GM19468 (cell line): ENCODE measurements at regions not wholly inside any gene's neighbourhood (a gene's known extent, or its start where the extent isn't known, plus 50 kb on each side); places are given as distances from the start of the nearest gene placed in this dataset.

Experiments
- ATAC-seq: cut with Tn5 transposase; IDR thresholded peaks from one replicate; pipeline ENCODE4 v1.9.1; 2021; ENCODE audit warnings: mild to moderate bottlenecking, moderate library complexity, moderate number of reproducible peaks; ENCODE audit not compliant: unreplicated experiment; ENCODE audit errors: extremely low read depth

DNA sequence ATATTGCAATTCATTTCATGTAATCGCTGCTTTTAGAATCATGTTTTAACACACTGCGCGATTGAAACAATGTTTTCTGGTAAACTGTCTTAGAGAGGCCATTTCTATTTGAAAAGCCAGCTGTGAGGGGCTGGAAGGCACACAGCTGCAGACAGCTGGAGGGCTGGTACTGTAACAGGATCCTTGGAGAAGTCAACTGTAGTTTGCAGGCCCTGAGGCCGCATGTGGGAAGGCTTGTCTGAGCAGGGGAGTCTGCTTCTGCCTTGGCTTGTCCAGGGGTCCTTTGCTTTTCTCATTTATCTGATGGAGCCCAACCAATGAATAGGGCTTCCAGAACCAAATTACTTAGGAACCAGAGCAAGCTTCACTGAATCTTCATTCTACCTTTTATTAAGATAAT lies 313.5 kb downstream of the BLID start:
- ATAC-seq = no peak

DNA sequence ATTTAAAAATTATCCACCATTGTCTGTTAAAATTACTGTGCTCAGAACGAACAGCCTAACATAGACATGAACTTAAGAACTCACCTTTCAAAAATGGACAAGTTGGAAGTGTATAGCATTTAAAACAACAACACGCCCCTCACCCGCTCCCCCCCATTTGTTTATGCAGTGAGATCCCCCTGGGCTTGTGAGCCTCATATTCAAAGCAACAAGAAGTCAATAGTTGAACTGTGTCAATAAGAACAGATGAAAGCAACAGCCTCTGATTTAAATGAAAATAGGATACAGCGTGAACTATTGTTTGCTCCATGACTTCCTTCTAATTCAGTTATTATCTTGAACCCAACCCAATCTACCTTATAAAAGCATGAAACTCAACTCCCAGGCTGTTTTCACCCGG lies 314.2 kb downstream of the BLID start:
- no peak for ATAC-seq

DNA sequence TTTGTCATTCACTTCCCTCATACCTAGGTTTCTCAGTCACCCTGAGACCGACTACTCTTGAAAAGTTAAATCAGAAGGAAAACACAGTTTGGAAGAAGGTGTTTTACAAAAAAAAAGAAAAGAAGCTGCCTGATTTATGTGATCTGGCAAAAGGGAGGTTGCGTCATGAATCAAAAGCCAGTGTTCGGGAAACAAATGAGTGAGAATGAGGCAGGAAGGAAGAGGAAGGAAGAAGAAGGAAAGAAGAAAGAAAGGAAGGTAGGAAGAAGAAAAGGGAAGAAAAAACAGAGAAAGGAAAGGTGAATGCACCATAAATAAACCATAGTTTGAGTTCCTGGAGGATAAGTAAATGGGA lies 314.6 kb downstream of the BLID start:
- ATAC-seq = no peak

DNA sequence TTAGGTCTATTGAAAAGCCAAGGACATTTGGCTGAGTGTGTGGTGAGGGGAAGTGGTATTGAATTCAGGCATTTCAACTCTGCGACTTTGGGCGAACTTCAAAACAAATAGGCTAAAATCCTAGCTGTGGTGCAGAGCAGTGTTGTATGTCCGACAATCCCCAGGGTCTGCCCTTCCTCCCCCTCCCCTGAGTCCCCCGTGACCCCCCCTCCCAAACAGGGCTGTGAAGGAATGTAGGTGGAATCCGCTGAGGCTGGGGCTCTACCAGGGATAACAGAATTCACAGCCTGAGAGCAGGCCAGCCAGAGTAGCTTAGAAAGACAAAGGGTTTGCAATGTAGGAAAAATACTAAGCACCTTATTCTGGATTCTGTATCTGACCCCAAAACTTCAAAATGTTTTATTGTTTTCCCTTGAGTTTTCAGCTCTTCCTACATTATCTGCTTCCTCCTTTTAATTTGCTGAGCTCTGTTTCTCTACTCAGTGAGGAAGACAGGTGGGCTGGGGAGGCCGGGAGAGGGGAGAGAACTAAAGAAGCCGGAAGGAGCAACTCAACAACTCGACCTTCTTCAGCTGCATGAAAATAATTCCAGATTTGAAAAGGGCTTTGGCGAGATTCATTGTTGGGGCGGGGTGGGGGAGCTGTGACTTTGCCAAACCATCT lies 315.2 kb downstream of the BLID start:
- no peak for ATAC-seq

DNA sequence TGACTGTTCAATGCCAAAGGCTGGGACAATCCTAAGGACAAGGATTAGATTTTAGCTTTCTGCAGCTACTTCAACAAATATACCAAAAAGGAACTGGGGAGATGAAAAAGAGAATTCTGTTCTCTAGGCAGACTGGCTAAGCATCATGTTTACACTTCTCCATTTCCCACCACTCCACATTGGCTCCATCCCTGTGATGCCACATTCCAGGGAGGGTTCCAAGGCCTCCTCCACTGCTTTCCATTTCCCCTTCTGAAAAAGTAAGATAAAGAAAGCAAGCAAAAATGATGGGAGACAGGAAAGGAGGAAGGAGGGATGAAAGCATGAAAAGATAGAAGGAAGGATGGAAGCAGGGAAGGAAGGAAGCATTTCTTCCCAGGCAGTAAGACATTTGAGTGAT lies 315.8 kb downstream of the BLID start:
- no peak for ATAC-seq

DNA sequence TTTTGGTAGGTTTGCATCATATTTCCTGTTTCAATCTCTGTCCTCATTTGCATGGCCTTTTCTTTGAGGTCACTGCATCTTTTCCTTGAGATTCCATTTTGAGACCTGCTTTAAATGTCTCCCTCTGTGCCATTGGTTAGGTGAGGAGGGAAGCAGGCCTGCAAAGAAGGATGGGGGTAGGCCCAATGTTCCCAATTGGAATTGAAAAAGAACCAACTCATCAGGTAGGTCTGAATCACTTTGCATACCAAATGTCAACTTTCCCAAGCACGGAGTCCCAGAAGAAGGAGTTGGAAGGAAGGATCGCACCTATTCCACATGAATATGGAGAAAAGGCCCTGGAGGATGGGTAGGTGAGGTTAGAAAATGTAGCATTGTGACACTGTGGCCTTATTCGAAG lies 318.5 kb downstream of the BLID start:
- ATAC-seq = no peak

DNA sequence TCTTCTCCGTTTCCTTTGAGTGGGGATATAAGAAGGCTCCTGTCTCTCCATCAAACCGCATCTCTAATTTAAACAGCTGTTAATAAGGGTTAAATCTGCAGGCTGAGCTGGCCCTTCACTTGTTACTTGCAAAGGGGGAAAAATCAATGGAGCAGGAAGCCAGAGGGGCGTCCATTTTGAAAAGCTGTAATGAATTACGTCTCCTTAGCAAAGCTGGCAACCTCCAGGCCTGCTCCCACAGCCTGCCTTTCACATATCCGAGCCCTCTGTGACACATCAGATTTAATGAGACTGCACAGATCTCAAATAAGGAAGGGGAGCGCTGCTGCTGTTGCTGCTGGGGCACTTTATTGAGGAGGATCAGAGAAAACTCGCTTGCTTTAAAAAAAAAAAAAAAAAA lies 320.8 kb downstream of the BLID start:
- ATAC-seq = no peak

DNA sequence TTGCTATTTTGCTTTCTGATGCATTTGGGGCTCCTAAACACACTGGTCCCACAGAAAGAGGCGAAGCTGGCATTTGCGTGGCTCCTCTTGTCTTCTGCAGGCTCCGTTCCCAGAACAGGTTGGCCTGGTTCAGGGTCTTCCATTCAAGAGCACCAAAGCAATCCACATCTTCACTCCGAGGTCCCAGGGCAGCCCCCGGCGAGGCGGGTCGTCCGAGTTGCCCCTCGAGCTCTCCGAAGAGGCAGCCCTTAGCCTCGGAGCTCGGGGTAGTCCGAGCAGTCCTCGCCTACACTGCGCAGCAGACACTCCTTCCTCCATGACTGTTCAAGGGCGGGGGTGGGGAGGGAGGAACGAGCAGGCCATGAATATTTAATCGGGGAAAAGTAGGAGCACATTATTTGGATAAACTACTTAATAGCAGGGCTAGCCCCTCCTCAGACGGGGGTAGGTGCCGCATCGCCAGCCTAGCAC lies 321.3 kb downstream of the BLID start:
- ATAC-seq = no peak

DNA sequence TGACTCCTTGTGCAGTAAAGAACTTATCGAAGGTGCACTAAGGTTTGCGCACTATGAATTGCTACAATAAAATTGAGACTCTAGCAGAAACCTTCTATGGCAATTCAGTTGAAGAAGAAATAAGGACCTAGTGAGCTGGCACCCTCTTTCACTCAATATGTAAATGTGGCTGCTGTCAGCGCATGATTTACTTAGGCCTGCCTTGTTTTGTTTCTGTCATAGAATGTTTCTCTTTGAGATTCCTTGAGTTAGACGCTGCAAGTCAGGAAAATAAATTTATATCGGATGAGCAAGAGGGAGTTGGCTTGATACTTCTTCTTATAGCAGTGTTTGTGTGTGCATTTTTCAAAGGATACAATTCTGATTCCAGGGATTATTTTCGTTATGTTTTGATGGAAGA lies 322.1 kb downstream of the BLID start:
- ATAC-seq = no peak

DNA sequence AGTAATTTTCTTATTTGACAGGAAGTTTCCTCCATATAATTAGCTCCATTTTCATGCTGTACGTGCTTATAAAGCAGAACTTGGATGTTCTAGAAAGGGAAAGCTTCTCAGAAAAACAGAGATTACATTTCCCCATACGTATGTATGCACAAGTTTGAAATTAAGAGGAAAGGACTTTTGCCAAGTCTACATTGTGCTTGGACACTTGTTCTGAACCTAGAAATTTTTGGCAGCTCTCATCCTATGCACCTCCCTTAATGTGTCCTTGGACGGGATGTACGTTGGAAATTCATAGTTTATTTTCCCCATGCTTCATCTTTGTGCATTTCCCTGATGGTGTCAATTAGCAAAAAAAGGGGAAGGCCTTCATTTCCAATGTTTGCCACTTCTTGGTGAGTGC lies 322.7 kb downstream of the BLID start:
- no peak for ATAC-seq

DNA sequence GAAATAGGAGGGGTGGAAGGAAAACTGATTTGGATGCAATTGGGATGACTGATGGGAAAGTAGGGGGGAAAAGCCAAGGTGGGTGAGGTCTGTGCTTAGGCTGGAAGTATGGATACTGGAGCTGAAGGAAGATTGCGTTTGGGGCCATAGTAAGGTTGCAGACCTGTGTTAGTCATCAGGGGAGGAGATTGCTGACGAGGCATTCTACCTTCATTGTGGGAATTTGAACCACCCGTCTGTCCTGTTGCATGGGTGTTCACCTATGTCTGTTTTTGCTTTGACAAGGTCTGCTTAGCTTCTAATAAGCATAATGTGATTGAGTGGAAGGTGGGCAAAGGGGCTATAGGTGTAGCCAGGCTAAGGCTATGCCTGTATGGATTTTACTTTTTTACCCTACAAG lies 323.8 kb downstream of the BLID start:
- no peak for ATAC-seq

DNA sequence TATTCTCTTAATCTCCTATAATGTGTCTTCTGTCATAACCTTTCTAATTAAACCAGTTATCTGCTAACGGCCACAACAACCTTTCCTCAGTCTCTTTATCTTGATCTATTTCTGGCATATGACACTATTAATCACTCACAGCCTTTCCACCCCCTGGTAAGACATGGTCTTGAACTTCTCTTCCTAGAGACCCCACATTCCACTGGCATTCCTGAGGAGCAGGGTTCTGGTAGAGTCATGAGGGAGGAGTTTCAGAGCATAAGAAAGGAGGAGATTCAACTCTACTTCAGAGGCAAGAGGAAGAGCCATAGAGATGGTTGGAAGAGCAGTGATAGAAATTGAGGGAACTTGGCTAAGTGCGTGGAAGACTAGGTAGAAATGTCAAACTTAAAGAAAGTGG lies 325.6 kb downstream of the BLID start:
- ATAC-seq = no peak

DNA sequence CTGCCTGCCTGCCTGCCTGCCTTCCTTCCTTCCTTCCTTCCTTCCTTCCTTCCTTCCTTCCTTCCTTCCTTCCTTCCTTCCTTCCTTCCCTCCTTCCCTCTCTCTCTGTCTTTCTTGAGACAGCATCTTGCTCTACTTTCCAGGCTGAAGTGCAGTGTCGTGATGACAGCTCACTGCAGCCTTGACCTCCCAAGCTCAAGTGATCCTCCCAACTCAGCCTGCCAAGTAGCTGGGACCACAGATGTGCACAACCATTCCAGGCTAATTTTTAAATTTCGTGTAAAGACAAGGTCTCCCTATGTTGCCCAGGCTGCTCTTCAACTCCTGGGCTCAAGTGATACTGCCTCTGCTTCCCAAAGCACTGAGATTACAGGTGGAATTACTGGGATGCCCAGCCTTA lies 328.2 kb upstream of the SORL1-AS1 start:
- ATAC-seq = no peak

DNA sequence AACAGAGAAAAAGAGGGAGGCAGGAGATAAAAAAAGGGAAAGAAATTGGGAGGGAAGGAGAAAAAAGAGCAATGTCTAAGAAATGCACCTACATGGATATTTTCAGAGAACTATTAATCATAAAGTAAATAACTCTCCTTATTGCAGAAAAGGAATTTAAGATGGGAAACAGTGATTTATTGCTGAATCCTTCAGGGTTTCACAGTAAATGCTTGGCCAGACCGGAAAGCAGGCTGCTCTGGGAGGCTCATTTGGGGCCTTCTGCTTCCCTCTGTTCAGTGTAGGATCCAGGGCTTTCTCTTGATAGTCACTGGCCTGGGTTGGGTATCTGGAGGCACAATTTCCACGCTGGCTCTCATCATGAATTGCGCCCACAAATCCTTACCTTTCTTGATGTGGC lies 324.3 kb upstream of the SORL1-AS1 start:
- no peak for ATAC-seq

DNA sequence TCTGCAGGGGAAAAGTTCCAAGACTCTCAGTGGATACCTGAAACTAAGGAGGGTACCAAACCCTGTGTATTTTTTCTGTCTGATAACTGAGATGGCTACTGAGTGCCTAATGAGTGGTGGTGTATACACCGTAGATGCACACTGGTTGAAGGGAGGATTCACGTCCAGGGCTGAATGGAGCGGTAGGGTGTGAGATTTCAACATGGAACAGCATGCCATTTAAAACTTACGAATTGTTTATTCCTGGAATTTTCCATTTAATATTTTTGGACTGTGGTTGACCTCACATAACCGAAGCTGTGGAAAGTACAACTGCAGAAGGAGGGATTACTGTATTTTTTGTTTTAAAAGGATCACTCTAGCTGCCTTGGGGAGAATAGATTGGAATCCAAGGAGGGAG lies 322.5 kb upstream of the SORL1-AS1 start:
- no peak for ATAC-seq

DNA sequence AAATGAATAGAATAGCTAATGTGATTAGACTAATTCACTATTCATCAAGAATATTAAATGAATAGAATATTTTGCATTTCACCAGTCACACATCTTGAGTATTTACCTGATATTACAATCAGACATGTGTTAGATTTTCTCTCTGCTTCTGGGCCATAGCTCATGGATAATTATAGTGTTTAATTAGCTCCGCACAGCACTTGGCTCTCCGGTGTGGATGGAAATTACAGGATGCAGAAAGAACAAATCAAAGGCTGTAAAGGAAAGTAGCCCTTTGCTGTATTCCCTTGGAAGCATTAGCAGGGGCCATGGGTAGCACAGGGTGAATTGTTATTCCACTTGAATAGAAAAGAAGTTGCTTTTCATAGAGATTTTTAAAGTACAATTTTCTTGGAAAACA lies 320.3 kb upstream of the SORL1-AS1 start:
- no peak for ATAC-seq

DNA sequence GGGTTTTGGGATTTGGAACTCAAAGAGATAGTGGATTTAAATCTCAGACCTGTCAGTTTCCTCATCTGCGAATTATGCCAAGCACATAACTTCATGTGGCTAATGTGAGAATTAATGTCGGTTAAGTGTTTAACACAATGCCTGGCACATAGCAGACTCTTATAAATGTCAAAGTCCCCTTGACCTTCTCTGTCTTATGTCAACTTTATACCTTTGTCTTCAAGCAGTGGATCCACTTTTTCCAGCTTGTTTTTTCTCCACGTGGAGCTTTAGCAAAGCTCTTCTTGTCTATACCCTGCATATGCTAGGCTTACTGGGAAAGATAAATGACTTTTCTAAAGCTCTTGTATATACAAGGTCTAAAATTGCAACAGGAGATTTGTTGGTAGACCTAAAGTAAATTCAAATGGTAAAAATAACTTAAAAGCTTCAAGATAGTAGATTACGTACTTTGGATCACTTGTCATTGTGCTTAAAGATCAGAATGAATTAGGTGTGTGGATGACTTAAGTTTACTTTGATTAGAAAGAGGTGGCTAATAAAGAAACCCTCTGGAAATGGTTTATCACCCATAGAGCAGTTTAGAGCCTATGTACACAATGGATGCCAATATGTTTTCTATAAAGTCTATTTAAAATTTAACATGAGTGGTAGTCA lies 318.3 kb upstream of the SORL1-AS1 start:
- no peak for ATAC-seq

DNA sequence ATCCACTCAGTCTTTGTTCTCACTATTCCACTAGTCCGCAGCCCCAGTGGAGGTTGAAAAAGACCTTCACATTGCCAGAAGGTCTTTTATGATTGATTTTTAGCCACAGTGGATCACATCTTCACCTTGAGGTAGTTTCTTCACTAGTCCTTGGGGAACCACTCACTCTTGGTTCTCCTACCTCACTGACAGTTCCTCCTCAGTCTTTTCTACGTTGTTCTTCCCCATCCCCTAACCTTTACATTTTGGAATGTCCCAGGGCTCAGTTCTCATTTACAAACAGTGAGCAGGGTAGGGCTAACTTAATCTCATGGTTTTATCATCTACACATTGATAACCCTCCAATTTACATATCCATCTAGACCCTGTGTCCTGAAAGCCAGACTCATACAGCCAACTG lies 316.4 kb upstream of the SORL1-AS1 start:
- ATAC-seq = no peak

DNA sequence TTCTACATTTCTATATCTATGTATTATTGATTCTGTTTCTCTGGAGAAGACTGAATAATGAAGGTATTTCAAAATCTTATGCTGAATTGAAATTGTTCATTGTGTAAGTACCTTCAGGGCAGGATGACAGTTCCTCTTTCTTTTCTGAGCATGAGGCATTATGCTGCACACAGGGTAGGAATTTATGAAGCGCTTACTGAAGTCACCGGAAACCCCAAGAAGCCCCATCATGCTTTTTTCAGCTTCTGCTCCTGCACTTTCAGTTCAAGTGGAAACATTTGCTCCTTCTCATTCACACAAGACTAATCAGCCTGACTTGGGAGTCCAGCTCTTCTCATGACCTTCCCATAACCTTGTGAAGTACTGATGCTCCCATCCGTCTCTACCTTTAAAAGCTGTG lies 314.7 kb upstream of the SORL1-AS1 start:
- ATAC-seq = peak; percentile 69

DNA sequence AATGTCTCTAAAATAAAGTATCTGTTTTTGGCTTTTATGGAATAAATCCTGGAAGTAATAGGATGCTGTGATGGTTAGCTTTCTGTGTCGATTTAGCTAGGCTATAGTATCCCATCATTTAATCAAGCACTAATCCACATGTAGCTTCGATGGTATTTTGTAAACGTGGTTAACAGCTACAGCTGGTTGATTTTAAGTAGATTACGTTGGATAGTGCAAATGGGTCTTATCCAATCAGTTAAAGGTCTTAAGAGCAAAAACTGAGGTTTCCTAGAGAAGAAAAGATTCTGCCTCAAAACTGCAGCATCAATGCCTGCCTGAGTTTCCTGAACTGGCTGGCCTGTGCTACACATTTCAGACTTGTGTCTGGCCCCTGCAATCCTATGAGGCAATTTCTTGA lies 314.2 kb upstream of the SORL1-AS1 start:
- no peak for ATAC-seq

DNA sequence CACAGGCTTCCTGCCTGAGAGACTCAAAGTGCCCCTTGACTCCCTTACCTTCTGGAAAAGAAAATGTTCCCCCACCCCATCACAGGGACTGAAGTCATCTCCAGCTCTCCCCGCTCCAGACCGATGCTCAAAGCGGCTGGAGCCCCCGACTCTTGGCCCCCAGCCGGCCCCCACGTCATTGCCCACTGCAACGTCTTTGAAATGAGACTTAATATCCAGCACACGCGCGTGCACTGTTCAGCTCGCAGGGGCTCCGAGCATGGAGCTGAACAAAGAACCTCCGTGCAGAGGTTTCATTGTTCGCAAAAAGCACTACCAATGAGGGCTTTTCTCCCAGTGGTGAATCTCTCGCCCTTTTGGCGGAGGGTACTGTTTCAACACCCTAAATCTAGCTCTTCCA lies 313.4 kb upstream of the SORL1-AS1 start:
- no peak for ATAC-seq

DNA sequence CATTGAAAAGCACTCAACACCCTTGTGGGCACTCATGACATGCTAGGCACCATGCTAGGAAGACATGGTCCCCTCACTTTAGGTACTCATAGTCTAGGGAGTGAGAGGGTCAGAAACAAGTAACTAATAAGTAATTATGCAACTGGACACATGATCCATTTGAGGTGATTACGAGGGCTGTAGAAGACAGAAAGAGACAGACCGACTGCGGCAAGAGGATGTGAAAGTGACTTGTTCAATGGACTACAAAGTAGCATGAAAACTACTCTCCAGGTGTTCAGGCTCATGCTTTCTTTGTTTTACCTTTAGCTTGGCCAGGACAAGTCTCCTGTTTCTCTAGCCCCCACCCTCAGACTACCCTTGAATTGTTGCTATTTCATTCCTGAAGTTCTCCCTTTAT lies 310.8 kb upstream of the SORL1-AS1 start:
- ATAC-seq = peak; percentile 51
